Spleen (tissue), 11 donors: ENCODE measurements at regions not wholly inside any gene's neighbourhood (a gene's known extent, or its start where the extent isn't known, plus 50 kb on each side); places are given as distances from the start of the nearest gene placed in this dataset.
"Not testable (repeated sequence)": the region's sequence is repeated elsewhere in the genome, so short reads cannot be mapped to it uniquely, and the experiment has no call there.

Source experiments
- DNase-seq: peaks from one replicate; pipeline ENCODE4 v3.0.0-alpha.2; 2020
- H3K27ac ChIP-seq, 8 donors: fragments of 200-600 bp; sonication (generic) in 7 of 8; 1 replicate in 4 of 8; 2 replicates in 4 of 8; pipeline versions ENCODE4 v1.5.0 to v1.8.0; 2016 to 2021; ENCODE audit warnings: inconsistent platforms in 4 of 8, mild to moderate bottlenecking in 4 of 8, moderate library complexity in 1 of 8
- H3K27me3 ChIP-seq, 7 donors: fragments of 200-600 bp; sonication (generic) in 6 of 7; replicated peaks in 1 of 7; 1 replicate in 4 of 7; 2 replicates in 3 of 7; pipeline versions ENCODE4 v1.5.0 to v1.8.0; 2016 to 2021; ENCODE audit warnings: inconsistent platforms in 3 of 7, mild to moderate bottlenecking in 1 of 7
- H3K36me3 ChIP-seq, 6 donors: fragments of 200-600 bp; sonication (generic) in 5 of 6; 1 replicate in 4 of 6; 2 replicates in 2 of 6; pipeline versions ENCODE4 v1.5.0 to v1.8.0; 2016 to 2021; ENCODE audit warnings: inconsistent platforms in 2 of 6
- H3K4me1 ChIP-seq, 6 donors: fragments of 200-600 bp; sonication (generic) in 5 of 6; 1 replicate in 3 of 6; 2 replicates in 3 of 6; pipeline versions ENCODE4 v1.5.0 to v1.8.0; 2016 to 2021; ENCODE audit warnings: inconsistent platforms in 3 of 6
- H3K4me3 ChIP-seq, 8 donors: fragments of 200-600 bp; sonication (generic) in 7 of 8; 1 replicate in 4 of 8; 2 replicates in 4 of 8; pipeline versions ENCODE4 v1.5.0 to v1.8.0; 2016 to 2021; ENCODE audit warnings: inconsistent platforms in 4 of 8, mild to moderate bottlenecking in 4 of 8, moderate library complexity in 2 of 8
- H3K9me3 ChIP-seq, 8 donors: fragments of 200-600 bp; sonication (generic) in 7 of 8; 1 replicate in 4 of 8; 2 replicates in 4 of 8; pipeline versions ENCODE4 v1.5.0 to v1.8.0; 2016 to 2021; ENCODE audit warnings: inconsistent platforms in 4 of 8
- CTCF ChIP-seq, 11 experiments: fragments of 200-600 bp in 7 of 11; fragments of 450-650 bp in 4 of 11; sonication (generic) in 4 of 11; IDR thresholded peaks in 8 of 11; conservative IDR thresholded peaks in 3 of 11; 1 replicate in 7 of 11; 2 replicates in 4 of 11; pipeline versions ENCODE4 v1.4.0 to v1.8.0; 2016 to 2021; ENCODE audit warnings: antibody characterized with exemption in 11 of 11, inconsistent platforms in 4 of 11, mild to moderate bottlenecking in 1 of 11
- POLR2A ChIP-seq, 3 donors: fragments of 450-650 bp; IDR thresholded peaks; one replicate each; pipeline ENCODE4 v1.5.1; 2017; ENCODE audit warnings: antibody characterized with exemption in 3 of 3, mild to moderate bottlenecking in 1 of 3
- POLR2AphosphoS5 ChIP-seq, 3 donors: sonication (generic); formaldehyde crosslinking; IDR thresholded peaks; one replicate each; pipeline ENCODE4 v1.5.1; 2017; ENCODE audit warnings: antibody characterized with exemption in 3 of 3
- WGBS, 5 donors: extraction: QIAGEN DNeasy Blood & Tissue Kit in 3 of 5; methylation state at CpG; one replicate each; pipeline versions ENCODE4 v1.1.5 to v1.1.7; 2013 to 2018; 5-methylcytosine and 5-hydroxymethylcytosine counted together
- intact Hi-C: fragments of 100-400 bp; cut with DNase I; formaldehyde crosslinking; loops from one replicate; pipeline ENCODE4 v1.15.0; 2023; ENCODE audit warnings: low total_unique reads
- donor health status: healthy with polysubstance abuse.
- donor health status: DM: no; HTN: no; CAD: no; lungs with moderate emphysema.
- donor health status: DM: no; HTN: no; CAD: no.
- donor health status: Bipolar disorder and iron deficiency.
- donor health status: healthy.
- donor health status: DM: no; HTN: no; CAD: no.
- donor health status: DM: yes; HTN: yes; CAD: no.

- 58 to 74% (median 69%) methylated on average over 10 of the region's 10 CpGs for WGBS, 5 donors
- no peaks in the 10 kb centered on the region for H3K4me1 ChIP-seq
- no peak overlapping the region for H3K27ac ChIP-seq
- no peak overlapping the region for H3K4me3 ChIP-seq
- intact Hi-C loops, result no loop called here
- H3K36me3 ChIP-seq, result no peaks in the 10 kb centered on the region
- H3K9me3 ChIP-seq, result peaks cover 0 to 8% (median 2%) of the 10 kb centered on the region in 8 donors
- TF ChIP-seq POLR2AphosphoS5 (IDR thresholded peaks at IDR 0.05), result no peak
- no peak for TF ChIP-seq POLR2A (IDR thresholded peaks at IDR 0.05)
- TF ChIP-seq CTCF (IDR thresholded peaks at IDR 0.05 in 8 of 11, conservative IDR thresholded peaks at IDR 0.05 in 3 of 11), result no peak
- no peaks in the 10 kb centered on the region for H3K27me3 ChIP-seq
- DNase-seq, result no peak
These were observed 137.1 kb downstream of the ELOVL4 start for GRCh38 chr6:79810185-79810705.

GRCh38 chr6:79808921-79809320 is 138.4 kb downstream of the ELOVL4 start:
- Histone ChIP-seq H3K9me3 (peaks cover 0 to 8% (median 2%) of the 10 kb centered on the region in 8 donors), H3K36me3 (no peaks in the 10 kb centered on the region), H3K4me1 (no peaks in the 10 kb centered on the region), H3K27ac (no peak overlapping the region), H3K4me3 (no peak overlapping the region), H3K27me3 (no peaks in the 10 kb centered on the region)
- TF ChIP-seq CTCF (IDR thresholded peaks at IDR 0.05 in 8 of 11, conservative IDR thresholded peaks at IDR 0.05 in 3 of 11) (no peak), POLR2AphosphoS5 (IDR thresholded peaks at IDR 0.05) (no peak), POLR2A (IDR thresholded peaks at IDR 0.05) (no peak)
- DNase-seq, result no peak
- intact Hi-C loops, result no loop called here
- WGBS, 5 donors, result 52 to 77% (median 71%) methylated on average over 2 of the region's 2 CpGs

GRCh38 chr6:79806661-79807060 is 140.7 kb downstream of the ELOVL4 start:
- H3K4me3 ChIP-seq, H3K4me1 ChIP-seq, H3K36me3 ChIP-seq, DNase-seq, H3K27ac ChIP-seq, H3K9me3 ChIP-seq, H3K27me3 ChIP-seq, intact Hi-C loops: not testable (repeated sequence)
- WGBS, 5 donors, result 86 to 96% (median 92%) methylated on average over 5 of the region's 5 CpGs

- 74 to 89% (median 79%) methylated on average over 3 of the region's 3 CpGs for WGBS, 5 donors
- Histone ChIP-seq H3K9me3 (peaks cover 0 to 8% (median 2%) of the 10 kb centered on the region in 8 donors), H3K27ac (no peak overlapping the region), H3K27me3 (no peaks in the 10 kb centered on the region), H3K36me3 (no peaks in the 10 kb centered on the region), H3K4me3 (no peak overlapping the region), H3K4me1 (no peaks in the 10 kb centered on the region)
- intact Hi-C loops, result no loop called here
- no peak for DNase-seq
- no peak for TF ChIP-seq POLR2AphosphoS5 (IDR thresholded peaks at IDR 0.05)
- TF ChIP-seq POLR2A (IDR thresholded peaks at IDR 0.05), result no peak
- TF ChIP-seq CTCF (IDR thresholded peaks at IDR 0.05 in 8 of 11, conservative IDR thresholded peaks at IDR 0.05 in 3 of 11), result no peak
These were observed 142.6 kb downstream of the ELOVL4 start for GRCh38 chr6:79804732-79805131.

- TF ChIP-seq POLR2AphosphoS5 (IDR thresholded peaks at IDR 0.05) (no peak), CTCF (IDR thresholded peaks at IDR 0.05 in 8 of 11, conservative IDR thresholded peaks at IDR 0.05 in 3 of 11) (no peak), POLR2A (IDR thresholded peaks at IDR 0.05) (no peak)
- no peaks in the 10 kb centered on the region for H3K36me3 ChIP-seq
- no peak for DNase-seq
- no peak overlapping the region for H3K27ac ChIP-seq
- no peaks in the 10 kb centered on the region for H3K27me3 ChIP-seq
- no peak overlapping the region for H3K4me3 ChIP-seq
- peaks cover 0 to 8% (median 2%) of the 10 kb centered on the region in 8 donors for H3K9me3 ChIP-seq
- intact Hi-C loops, result no loop called here
- no peaks in the 10 kb centered on the region for H3K4me1 ChIP-seq
These were observed 143.4 kb downstream of the ELOVL4 start for GRCh38 chr6:79803917-79804316.
